ENCODE measurements at regions not wholly inside any gene's neighbourhood (a gene's known extent, or its start where the extent isn't known, plus 50 kb on each side); places are given as distances from the start of the nearest gene placed in this dataset.
"Not testable (repeated sequence)": the region's sequence is repeated elsewhere in the genome, so short reads cannot be mapped to it uniquely, and the experiment has no call there.

DNA sequence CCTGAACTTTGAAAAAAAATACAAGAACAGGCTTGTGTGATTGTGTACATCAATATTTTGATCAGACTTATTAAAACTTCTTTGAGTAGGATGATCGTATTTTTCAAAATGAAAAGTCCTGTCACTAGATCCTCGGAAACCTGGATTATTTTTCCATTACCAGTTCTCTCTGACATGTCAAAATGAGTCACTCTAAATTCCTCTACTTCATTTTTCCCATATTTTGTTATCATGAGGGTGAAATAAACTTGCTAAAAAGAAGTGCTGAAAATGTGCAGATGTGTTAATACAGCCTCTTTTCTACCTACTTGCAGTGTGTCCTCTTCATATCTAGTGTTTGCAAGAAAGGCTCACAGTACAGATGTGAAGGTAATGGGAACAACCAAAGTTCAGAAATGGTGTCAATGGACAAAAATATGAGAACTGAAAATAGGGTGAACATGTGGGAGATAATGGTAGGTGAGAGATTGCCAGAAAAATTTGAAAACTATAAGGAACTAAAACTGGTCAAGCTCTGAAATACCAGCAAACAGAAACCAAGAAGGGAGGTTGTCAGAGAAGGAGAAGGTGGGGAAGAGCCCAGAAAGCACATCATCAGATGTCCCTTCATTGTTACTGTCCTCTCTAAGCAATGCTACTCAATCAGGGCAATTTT, 108.2 kb downstream of the EOMES start:
- intact Hi-C loops (cut with DNase I; ENCODE audit: low total_unique reads) = no loop called here
- 93% methylated on average over 2 of the region's 2 CpGs for whole genome bisulfite sequencing, 2 donors
- no peak for DNase-seq
- TF ChIP-seq, protein P1, sequence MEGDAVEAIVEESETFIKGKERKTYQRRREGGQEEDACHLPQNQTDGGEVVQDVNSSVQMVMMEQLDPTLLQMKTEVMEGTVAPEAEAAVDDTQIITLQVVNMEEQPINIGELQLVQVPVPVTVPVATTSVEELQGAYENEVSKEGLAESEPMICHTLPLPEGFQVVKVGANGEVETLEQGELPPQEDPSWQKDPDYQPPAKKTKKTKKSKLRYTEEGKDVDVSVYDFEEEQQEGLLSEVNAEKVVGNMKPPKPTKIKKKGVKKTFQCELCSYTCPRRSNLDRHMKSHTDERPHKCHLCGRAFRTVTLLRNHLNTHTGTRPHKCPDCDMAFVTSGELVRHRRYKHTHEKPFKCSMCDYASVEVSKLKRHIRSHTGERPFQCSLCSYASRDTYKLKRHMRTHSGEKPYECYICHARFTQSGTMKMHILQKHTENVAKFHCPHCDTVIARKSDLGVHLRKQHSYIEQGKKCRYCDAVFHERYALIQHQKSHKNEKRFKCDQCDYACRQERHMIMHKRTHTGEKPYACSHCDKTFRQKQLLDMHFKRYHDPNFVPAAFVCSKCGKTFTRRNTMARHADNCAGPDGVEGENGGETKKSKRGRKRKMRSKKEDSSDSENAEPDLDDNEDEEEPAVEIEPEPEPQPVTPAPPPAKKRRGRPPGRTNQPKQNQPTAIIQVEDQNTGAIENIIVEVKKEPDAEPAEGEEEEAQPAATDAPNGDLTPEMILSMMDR (IDR thresholded peaks at IDR 0.05) = no peak
- TF ChIP-seq POLR2A (IDR thresholded peaks at IDR 0.05) = no peak
- H3K27me3 ChIP-seq = no peaks in the 10 kb centered on the region
- H3K4me3 ChIP-seq = no peak overlapping the region
- no peaks in the 10 kb centered on the region for H3K36me3 ChIP-seq (ENCODE audit: low read depth, missing control alignments)
- H3K27ac ChIP-seq = no peak overlapping the region
- no peaks in the 10 kb centered on the region for H3K9me3 ChIP-seq
- H3K4me1 ChIP-seq = no peaks in the 10 kb centered on the region

DNA sequence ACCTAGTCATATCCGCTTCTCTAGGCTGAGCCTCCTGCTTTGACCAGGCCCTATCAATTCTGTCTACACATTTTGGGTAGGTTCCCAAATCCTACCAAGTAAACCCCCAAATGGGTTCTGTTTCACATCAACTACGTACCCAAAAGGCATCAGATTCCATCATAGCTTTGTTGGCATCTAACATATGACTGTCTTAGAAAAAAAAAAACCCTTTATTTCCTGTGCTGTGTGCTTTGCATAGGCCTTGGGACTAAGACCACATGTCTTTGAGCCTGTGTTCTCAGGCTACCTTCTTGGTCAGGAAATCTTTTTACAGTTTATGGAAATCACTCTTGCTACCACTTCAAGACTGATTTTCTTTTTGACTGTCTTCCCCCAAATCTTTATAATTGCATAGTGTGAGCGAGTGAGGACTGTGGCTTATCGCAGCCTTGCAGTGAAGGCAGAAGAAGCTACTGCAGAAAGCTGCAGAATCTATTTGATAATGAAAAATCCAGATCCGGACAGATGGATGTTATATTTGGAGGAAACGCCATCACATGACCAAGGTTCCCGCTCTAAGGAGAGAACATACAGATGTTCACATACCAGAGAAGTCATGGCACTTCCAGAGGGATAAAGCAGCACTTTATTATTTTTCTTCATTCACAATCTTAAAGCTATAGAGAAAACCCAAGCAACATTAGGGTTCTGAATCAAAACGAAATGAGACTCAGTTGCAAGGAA, 111.2 kb downstream of the EOMES start:
- H3K9me3 ChIP-seq = no peaks in the 10 kb centered on the region
- H3K27ac ChIP-seq = no peak overlapping the region
- H3K27me3 ChIP-seq = no peaks in the 10 kb centered on the region
- 64% methylated on average over 8 of the region's 8 CpGs for WGBS, 2 donors
- DNase-seq = no peak
- TF ChIP-seq, protein P1 (IDR thresholded peaks at IDR 0.05) = no peak
- TF ChIP-seq POLR2A (IDR thresholded peaks at IDR 0.05) = no peak
- H3K4me3 ChIP-seq = no peak overlapping the region
- H3K4me1 ChIP-seq = no peaks in the 10 kb centered on the region
- no peaks in the 10 kb centered on the region for H3K36me3 ChIP-seq (ENCODE audit: low read depth, missing control alignments)
- intact Hi-C loops (cut with DNase I; ENCODE audit: low total_unique reads) = no loop called here

DNA sequence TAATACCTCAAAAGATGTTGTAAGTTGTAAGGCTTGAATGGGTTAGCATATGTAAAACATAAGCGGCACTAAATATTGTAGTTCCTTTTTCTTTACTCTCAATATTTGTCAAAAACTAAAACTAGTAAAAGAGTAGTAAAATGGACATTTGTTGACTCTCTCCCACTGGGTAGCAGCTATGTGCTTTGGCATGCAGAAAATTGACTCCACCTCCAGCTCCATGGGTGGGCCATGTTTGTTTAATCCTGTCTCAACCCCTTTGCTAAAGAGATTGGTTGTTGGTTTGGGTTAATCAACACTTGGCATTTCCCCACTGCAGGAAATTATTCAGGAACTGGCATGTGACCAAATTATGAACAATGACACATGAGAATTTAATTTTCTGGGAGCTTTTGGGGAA, 114.8 kb downstream of the EOMES start:
- no peak overlapping the region for H3K4me3 ChIP-seq
- H3K27ac ChIP-seq = no peak overlapping the region
- TF ChIP-seq POLR2A (IDR thresholded peaks at IDR 0.05) = no peak
- TF ChIP-seq, protein P1 (IDR thresholded peaks at IDR 0.05) = no peak
- no peak for DNase-seq
- intact Hi-C loops (cut with DNase I; ENCODE audit: low total_unique reads) = no loop called here
- WGBS, 2 donors = 87 to 92% methylated on average over 1 of the region's 1 CpG
- H3K9me3 ChIP-seq = no peaks in the 10 kb centered on the region
- H3K4me1 ChIP-seq = no peaks in the 10 kb centered on the region
- no peaks in the 10 kb centered on the region for H3K36me3 ChIP-seq (ENCODE audit: low read depth, missing control alignments)
- no peaks in the 10 kb centered on the region for H3K27me3 ChIP-seq

DNA sequence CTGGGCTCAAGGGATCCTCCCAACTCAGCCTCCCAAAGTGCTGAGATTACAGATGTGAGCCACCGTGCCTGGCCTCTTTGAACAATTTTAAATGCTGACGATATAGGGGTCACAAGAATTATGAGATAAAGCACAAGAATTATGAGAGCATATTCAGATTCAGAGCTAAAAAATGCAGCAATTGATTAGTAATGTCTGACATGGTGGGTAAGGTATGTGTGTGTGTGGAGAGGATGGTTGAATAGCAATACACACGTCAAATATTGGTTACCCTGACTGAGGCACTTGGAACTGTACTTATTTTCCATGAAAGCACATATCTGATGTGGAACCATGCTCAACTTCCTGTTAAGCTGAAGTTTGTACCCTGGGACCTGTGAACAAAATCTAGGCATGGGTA, 115.6 kb downstream of the EOMES start:
- Histone ChIP-seq H3K4me1 (no peaks in the 10 kb centered on the region), H3K9me3 (no peaks in the 10 kb centered on the region), H3K27me3 (no peaks in the 10 kb centered on the region), H3K27ac (no peak overlapping the region), H3K4me3 (no peak overlapping the region), H3K36me3 (ENCODE audit: low read depth, missing control alignments) (no peaks in the 10 kb centered on the region)
- 76 to 83% methylated on average over 3 of the region's 3 CpGs for WGBS, 2 donors
- no peak for DNase-seq
- no peak for TF ChIP-seq POLR2A (IDR thresholded peaks at IDR 0.05)
- TF ChIP-seq, protein P1 (IDR thresholded peaks at IDR 0.05) = no peak
- intact Hi-C loops (cut with DNase I; ENCODE audit: low total_unique reads) = no loop called here

DNA sequence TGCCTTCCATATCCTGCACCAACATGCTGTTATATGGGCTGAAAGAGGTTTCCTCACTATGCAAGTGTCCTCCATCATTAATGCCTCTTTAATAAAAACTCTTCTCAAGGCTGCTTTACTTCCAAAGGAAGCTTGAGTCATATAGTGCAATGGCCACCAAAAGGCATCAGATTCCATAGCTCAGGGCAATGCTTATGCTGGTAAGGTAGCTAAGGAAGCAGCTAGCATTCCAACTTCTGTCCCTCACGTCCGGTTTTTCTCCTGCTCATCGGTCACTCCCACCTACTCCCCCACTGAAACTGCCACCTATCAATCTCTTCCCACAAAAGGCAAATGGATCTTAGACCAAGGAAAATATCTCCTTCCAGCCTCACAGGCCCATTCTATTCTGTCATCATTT, 117.1 kb upstream of the SLC4A7 start:
- DNase-seq; H3K9me3 ChIP-seq; H3K27me3 ChIP-seq; H3K27ac ChIP-seq; intact Hi-C loops (cut with DNase I; ENCODE audit: low total_unique reads); H3K4me1 ChIP-seq; H3K36me3 ChIP-seq (ENCODE audit: low read depth, missing control alignments); H3K4me3 ChIP-seq: not testable (repeated sequence)
- 86 to 91% methylated on average over 3 of the region's 3 CpGs for WGBS, 2 donors

DNA sequence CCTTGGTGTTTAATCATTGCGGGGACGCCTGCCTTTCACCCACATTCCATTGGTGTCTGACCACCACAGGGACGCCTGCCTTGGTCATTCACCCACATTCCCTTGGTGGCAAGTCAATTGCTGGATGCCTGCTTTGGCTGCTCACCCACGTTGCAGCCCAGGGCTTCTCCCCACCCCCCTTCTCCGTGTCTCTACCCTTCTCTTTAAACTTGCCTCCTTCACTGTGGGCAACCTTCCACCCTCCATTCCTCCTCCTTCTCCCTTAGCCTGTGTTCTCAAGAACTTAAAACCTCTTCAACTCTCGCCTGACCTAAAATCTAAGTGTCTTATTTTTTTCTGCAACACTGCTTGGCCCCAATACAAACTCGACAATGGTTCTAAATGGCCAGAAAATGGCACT, 115.6 kb upstream of the SLC4A7 start:
- H3K4me3 ChIP-seq; H3K27ac ChIP-seq; DNase-seq; H3K27me3 ChIP-seq; intact Hi-C loops (cut with DNase I; ENCODE audit: low total_unique reads); H3K9me3 ChIP-seq; H3K36me3 ChIP-seq (ENCODE audit: low read depth, missing control alignments); H3K4me1 ChIP-seq: not testable (repeated sequence)
- WGBS, 2 donors = 89% methylated on average over 7 of the region's 7 CpGs

Data from testis (tissue), 2 donors.